Dedifferentiated amniotic fluid mesenchymal stem cell (primary cell): ENCODE measurements at regions not wholly inside any gene's neighbourhood (a gene's known extent, or its start where the extent isn't known, plus 50 kb on each side); places are given as distances from the start of the nearest gene placed in this dataset.
"Not testable (repeated sequence)": the region's sequence is repeated elsewhere in the genome, so short reads cannot be mapped to it uniquely, and the experiment has no call there.

Experiments
- DNase-seq: peaks from one replicate; pipeline ENCODE4 v3.0.0-alpha.2; 2016; ENCODE audit errors: extremely low spot score

DNA sequence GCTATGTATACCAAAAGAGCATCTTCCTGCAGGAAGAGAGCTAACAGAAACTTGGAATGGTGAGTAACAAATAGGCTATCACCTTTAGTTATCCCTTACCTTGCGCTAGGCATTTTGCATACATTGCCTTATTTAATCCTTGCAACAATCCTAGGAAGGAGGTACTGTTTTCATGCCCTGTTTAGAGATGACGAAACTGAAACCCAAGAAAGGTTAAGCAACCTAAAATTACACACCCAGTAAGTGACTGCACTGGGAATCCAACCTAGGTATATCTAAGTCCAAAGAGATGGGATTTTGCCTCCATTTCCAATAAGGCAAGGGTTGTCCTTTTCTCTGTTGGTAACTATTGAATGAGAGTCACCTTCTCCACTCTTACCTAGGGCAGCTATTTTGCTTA is 144.5 kb downstream of the TM2D1 start:
- no peak for DNase-seq

DNA sequence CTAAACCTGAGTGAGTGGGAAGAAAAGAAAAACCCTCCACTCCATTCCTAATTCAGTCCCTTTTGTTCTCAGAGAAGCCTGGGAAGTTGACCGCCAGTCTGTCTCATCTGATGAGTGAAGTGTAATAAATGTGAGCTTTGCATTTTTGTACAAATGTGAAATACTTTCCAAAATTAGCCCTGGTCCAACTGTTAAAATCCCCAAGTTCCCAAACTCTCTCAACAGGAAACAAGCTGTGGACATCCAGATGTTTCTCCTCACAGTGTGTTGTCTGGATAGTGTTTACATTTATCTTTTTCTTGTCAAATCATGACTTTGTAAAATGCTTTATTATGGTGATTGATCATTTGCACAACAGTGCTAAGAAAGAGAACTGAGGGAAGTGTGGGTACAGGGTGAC is 145.1 kb downstream of the TM2D1 start:
- DNase-seq = no peak

DNA sequence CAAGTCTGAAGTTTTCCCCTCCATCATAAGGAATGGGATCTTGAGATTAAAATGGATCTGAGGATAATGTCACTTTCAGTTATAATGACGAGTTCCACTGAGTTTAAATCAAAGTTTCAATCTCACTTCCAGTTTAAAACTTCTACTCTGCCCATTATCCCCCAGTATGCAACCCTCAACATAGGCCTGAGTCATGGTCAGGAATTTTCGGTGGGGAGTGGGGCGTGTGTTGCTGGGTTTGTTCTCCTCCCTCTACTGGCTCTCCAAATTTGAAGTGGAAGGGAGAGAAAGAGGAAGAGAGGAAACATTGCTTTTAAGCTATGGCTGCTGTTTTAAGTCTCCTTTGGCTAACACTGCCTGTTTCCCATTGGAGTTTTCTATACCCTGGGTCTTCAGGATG is 152.9 kb downstream of the TM2D1 start:
- no peak for DNase-seq

DNA sequence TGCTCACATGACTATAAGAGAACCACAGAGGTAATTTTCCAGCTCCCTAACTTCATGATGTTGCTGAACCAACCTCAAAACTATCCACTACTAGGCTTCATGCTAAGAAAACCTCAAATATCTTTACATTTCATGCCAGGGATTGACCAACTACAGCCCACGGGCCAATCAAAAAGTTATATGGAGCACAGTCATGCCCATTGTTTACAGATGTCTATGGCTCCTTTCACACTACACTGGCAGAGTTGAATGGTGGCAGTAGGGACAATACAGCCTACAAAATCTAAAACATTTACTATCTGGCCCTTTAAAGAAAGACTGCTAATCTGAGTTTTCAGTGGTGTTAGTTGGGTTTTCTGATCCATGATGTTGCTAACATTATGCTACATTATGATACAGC is 154.8 kb downstream of the TM2D1 start:
- no peak for DNase-seq

DNA sequence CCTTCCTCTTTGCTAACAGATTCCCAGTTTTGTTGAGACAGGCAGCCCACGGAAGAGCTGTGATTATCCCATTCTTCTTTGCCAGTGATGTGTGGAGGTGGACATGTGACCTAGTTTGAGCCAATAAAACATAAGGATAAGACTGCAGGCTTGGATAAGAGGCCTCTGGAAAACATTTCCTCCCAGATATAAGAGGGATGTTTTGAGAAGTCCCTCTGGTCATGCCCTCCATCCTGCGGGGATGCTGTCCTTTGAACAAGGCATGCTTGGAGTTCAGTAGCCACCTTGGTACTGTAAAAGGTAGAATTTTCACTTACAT is 155.7 kb downstream of the TM2D1 start:
- DNase-seq = no peak

DNA sequence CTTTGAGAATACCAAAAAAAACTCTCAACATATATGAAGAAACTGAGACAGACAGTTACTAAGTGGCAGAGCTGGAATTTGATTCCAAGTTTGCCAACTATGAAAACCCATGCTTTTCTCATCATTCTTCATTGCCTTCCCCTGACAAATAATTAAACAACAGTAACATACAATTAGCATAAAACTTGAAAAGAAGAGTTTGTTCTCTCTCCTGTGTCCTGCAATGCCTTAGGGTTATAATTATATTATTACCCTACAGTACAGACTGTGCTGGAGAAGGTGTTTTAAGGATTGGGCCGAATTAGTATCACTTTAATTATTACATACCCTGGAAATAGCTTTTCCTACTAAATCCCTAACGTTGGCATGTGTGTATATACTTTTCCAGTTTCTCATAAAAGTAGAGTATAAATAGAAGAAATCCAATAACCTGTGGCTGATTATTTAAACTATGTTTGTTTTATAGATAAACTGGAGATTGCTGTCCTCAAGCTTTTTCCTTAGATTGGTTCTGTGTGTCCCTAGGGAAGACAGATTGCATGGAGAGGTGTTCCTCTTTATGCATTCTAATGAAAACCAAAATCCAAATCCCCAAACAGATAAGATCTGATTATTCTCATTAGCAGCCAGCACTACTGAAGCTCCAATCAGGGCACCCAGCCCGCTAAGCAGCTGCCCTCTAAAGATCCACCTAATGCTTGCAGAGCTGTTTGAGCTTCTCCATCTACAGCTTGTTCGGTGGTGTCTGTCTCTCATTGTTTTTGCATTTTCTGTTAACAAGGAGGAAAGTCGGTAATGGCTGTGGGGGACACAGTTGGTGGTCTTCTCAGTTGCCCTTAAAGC is 156.3 kb downstream of the TM2D1 start:
- no peak for DNase-seq

DNA sequence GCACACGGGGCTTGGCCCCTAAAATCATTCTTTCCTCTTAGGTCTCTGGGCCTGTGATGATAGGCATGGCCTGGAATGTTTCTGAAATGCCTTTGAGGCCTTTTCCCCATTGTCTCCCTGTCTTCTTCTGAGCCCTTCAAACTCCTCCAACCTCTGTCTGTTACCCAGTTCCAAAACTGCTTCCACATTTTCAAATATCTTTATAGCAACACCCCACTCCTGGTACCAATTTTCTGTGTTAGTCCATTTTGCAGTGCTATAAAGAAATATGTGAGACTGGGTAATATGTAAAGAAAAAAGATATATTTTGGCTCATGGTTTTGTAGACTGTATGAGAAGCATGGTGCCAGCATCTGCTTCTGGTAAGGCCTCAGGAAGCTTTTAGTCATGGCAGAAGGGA is 158.8 kb downstream of the TM2D1 start:
- DNase-seq = no peak

DNA sequence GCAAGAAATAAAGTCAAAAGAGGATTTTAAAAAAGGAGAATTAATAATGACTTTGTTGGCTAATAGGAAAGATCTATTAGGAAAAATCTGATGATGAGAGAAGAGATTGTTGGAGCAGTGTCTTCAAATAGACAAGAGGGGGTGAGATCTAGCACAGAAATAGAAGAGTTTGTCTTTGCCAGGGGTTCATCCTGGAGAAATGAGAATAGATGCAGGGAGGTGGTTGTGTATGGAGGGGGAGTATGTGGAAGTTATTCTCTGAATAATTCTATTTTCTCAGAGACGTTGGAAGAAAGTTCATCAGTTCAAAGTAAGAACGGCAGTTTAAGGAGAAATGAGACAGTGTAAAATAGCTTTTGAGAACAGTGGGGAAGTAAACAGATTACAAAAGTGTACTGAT is 161.3 kb downstream of the TM2D1 start:
- DNase-seq = no peak

DNA sequence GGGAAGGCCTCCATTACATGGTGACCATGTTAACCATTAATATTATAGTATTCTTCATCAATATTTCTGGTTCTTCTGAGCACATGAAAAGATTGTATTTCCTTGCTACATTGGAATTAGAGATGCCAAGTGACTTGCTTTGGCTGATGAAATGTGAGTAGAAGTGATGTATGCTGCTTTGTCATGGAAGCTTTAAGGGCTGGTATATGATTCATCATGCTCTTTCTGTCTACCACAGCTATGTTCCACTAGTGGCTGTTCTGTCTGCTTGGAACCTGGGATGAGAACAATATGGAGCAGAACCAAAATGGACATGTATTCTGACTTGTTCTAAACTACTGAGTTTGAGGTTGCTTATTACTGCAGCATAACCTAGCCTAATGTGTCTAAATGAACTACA is 163.3 kb downstream of the TM2D1 start:
- DNase-seq = peak; percentile 45

DNA sequence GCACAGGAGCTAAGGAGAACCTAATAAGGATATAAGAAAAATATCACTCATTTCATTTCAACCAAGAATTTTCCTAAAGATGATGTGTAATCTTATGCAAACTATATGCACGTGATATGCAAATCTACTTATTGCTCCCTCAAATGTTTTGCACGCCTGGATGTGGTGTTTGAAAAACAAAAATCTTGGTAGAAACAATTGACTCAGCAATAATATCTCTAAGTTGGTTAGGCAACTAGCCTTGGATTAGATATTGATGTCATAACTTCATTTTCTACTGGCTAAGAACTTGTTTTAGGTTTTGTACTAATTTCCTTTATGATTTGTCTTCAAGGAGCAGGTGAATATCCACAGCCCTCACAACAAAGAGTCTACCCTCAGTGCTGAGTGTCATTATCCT is 164.6 kb downstream of the TM2D1 start:
- no peak for DNase-seq

DNA sequence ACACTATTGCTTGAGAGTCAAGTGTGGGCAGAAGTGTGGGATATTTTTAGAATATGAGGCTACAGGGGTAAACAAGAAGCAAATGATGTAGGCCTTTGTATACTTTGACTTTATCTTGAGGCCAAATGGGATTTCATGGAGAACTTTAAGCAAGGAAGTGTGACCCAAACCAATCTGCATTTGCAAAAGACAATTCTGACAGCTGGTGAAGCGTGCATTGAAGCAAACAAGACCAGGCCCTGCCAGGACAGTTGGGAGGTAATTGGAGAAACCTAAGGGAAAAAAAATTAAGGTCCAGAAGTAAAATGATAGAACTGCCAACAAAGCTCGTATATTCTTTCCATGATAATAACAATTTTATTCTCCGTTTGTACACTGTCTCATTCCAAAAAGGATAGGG is 168.3 kb downstream of the TM2D1 start:
- DNase-seq = no peak

DNA sequence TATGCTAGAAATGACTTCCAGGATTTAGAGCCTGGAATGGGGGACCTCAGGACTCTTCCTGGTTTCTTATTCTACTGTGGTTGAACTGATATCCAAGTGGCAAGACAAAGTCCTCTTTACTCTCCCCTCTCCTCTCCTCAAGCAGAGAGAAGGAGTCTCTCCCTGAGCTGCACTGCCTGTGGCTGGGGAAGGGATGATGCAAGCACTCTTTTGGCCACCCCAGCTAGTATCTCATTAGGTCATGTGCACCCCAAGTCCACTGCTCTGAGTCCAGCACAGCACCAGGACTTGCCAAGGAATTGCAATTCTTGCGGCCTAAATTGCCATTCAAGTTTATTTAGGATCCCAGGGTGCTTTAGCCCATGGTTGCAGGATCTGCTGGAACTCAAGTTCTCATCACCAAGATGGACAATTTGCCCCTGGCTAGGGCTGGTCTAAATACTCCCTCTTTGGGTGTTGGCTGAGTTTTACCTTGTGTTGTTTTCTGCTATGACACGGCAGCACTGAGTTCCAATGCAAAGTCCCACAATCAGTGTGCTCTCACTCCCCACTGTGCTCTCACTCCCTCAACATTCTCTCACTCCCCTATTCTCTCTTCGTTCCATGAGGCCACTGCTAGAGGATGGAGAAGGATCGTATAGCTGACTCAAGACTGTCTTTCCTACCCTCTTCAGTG is 172.2 kb downstream of the TM2D1 start:
- no peak for DNase-seq

DNA sequence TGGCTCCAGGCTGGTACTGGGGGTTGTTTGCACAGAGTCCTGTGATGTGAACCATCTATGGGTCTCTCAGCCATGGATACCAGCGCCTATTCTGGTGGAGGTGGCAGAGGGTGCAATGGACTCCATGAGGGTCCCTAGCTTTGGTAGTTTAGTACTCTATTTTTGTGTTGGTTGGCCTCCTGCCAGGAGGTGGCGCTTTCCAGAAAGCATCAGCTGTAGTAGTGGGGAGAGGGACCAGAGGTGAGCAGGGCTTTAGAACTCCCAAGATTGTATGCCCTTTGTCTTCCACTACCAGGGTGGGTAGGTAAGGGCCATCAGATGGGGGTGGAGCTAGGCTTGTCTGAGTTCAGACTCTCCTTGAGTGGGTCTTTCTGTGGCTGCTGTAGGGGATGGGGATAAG is 177.6 kb downstream of the TM2D1 start:
- DNase-seq = not testable (repeated sequence)

DNA sequence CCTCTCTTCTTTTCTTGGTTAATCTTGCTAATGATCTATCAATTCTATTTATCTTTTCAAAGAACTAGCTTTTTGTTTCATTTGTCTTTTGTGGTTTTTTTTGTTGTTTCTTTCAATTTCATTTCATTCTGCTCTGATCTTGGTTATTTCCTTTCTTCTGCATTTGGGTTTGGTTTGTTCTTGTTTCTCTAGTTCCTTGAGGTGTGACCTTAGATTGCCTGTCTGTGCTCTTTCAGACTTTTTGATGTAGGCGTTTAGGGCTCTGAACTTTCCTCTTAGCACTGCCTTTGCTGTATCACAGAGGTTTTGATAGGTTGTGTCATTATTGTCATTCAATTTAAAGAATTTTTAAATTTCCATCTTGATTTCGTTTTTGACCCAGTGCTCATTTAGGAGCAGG is 180.1 kb downstream of the TM2D1 start:
- DNase-seq = not testable (repeated sequence)

DNA sequence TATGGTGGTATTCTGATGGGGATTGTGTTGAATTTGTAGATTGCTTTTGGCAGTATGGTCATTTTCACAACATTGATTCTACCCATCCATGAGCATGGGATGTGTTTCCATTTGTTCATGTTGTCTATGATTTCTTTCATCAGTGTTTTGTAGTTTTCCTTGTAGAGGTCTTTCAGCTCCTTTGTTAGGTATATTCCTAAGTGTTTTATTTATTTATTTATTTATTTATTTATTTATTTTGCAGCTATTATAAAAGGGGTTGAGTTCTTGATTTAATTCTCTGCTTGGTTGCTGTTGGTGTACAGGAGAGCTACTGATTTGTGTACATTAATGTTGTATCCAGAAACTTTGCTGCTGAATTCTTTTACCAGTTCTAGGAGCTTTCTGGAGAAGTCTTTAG is 181.4 kb downstream of the TM2D1 start:
- not testable (repeated sequence) for DNase-seq

DNA sequence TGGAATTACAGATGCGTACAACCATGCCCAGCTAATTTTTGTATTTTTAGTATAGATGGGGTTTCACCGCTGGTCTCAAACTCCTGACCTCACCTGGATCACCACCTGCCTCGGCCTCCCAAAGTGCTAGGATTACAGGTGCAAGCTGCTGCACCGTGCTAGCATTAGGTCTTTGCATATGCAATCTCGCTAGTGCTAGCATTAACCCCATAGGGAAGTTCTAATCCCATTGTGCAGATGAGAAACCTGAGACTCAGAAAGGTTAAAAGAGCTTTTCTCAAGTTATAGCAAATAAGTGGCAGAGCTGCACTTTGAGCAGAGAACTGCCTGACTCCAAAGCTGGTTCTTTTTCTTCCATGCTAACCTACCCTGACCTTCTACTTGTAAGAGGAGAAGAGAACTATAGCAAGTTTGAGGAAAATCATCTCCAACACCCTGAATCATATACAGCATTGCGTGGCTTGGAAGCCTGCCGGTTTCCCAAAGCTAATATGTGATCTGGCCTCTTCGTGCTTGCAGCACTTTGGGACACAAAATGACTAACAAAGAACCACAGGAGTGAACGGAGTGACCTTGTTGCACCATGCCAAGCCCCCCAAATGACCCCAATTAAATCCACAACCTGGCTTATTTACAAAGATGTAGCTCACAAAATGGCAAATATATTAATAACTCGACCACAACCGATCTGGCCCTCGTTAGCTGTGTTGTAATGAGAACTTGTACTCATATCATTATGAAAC is 185.1 kb downstream of the TM2D1 start:
- no peak for DNase-seq

DNA sequence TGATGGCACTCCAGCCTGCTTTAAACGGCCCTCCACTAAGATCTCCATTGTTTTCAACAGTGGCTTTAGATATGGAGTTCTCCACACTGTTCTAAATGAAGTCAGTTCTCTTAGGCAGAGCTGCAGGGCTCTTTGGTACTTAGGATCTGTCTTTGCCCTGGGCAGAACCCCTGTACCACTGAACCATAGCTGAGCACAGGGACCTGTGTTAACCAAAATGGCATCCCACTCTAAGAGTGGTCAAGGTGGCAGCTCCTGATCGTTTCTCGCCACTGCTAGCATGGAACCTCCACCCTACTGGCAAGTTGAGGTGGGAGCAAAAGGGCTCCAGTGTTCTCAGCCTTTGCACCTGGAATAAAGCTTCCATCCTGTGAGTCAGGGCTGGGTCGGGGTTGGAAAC is 186.7 kb downstream of the TM2D1 start:
- DNase-seq = no peak

DNA sequence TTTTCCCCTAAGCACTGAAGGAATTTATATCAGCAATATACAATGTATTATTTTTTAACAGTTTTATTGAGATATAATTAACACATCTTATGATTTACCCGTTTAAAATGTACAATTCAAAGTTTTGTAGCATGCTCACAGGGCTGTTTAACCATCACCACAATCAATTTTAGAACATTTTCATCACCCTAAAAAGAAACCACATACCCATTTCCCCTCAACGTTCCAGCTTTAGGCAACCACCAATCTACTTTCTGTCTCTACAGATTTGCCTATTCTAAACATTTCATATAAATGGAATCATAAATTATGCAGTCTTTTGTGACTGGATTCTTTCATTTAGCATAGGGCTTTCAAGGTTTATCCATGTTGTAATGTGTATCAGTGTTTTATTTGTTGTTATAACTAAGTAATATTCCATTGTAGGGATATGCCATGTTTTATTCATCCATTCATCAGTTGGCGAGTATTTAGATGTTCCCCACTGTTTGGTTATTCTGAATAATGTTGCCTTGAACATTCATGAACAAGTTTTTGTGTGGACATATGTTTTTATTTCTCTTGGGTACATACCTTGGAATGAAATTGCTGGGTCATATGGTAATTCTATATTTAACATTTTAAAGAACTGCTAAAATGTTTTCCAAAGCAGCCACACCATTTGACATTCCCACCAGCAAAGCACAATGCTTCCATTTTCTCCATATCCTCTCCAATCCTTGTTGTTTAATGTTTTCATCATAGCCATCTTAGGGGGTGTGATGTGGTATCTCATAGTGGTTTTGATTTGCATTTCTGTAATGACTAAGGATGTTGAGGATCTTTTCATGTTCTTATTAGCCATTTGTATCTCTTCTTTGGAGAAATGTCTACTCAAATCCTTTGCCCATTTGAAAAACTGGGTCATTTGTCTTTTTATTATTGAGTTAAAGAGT is 188.5 kb downstream of the TM2D1 start:
- DNase-seq = no peak

DNA sequence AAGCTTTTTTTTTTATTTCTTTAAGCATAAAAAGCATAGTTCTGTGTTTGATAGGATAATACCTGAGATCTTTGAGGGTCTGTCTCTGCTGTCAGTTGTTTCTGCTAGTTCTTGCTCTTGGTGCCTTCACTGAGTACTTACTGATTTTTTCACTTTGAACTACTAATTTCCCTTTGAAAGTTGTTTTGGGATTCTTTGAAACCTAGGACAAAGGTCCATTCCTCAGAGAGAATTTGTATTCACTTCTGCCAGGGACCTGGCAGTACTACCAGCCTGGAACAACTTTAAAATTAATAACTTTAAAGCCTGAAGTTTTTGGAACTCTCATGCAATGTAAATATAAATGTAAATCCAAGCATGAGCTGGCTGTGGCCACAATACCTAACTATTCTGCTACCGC is 190.1 kb downstream of the TM2D1 start:
- no peak for DNase-seq

DNA sequence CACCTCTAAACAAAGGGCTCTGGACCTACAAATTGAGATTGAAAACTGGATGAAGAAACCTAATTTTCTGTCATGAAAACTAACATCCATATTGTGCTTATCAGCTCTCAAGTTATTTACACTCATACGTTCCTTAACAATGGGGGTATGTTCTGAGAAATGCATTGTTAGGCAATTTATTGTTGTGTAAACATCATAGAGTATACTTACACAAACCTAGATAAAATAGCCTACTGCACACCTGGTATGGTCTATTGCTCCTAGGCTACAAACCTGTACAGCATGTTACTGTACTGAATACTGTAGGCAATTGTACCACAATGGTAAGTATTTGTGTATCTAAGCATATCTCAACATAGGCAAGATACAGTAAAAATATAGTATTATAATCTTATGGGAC is 191.4 kb downstream of the TM2D1 start:
- DNase-seq = no peak

DNA sequence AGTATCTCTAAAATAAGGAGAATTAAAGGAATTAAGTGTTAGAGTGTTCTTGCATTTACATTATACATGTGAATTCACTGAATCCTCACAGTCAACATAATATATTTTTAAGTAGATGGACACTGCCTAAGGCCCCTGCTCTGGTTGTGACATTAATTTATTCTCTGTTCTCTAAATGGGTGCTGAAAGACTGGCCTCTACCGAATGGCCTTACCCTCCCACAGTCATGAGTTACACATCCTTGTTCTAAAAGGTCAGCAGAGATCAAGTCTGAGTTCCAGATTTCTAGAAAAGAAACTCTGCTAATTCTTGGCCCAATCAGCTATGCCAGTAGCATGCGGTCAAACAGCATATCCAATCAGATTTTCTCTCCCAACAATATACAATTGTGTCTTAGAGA is 193.2 kb downstream of the TM2D1 start:
- no peak for DNase-seq
